Fibroblast of lung (primary cell): ENCODE measurements at regions not wholly inside any gene's neighbourhood (a gene's known extent, or its start where the extent isn't known, plus 50 kb on each side); places are given as distances from the start of the nearest gene placed in this dataset.

Experiments
- CTCF ChIP-seq, 2 donors: IDR thresholded peaks in 1 of 2; conservative IDR thresholded peaks in 1 of 2; 1 replicate in 1 of 2; 2 replicates in 1 of 2; pipeline ENCODE4 v1.5.1; 2011 to 2012; ENCODE audit warnings: low read length in 2 of 2, control low read depth in 1 of 2, inconsistent platforms in 1 of 2, low read depth in 1 of 2, mild to moderate bottlenecking in 1 of 2
- EZH2 ChIP-seq: IDR thresholded peaks from 2 replicates; pipeline ENCODE4 v1.5.1; 2012; ENCODE audit warnings: low read length, control low read depth, mild to moderate bottlenecking; ENCODE audit errors: missing control alignments

GRCh38 chrX:42070866-42071265 is 147.5 kb upstream of the CASK start:
- TF ChIP-seq EZH2 = no peak
- TF ChIP-seq CTCF (conservative IDR thresholded peaks at IDR 0.05 in 1 of 2, IDR thresholded peaks at IDR 0.05 in 1 of 2; ENCODE audit: low read depth in 1 of 2, low read length in 2 of 2) = no peak
